NCI-H226 (cell line): ENCODE measurements at regions not wholly inside any gene's neighbourhood (a gene's known extent, or its start where the extent isn't known, plus 50 kb on each side); places are given as distances from the start of the nearest gene placed in this dataset.

Experiments
- DNase-seq: peaks from one replicate; pipeline ENCODE4 v3.0.0-alpha.2; 2015

DNA sequence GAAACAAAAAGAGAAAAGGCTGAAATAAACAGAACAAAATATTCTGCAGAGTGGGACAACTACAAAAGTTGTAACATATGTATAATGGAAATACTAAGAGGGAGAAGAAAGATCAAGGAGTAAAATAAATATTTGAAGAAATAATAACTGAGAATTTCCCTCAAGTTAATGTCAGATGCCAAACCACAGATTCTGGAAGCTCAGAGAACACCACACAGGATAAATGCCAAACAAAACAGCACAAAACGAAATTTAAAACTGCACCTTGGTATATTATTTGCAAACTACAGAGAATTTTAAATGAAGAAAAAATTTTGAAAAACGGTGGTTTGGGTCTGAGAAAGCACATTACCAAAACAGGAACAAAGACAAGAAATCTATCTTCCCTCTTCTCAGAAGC lies 1588.9 kb upstream of the TMEFF2 start:
- DNase-seq: no peak

- no peak for DNase-seq
These were observed 1583.6 kb upstream of the TMEFF2 start for GRCh38 chr2:193778293-193778692.

GRCh38 chr2:193776988-193777387 lies 1582.3 kb upstream of the TMEFF2 start:
- no peak for DNase-seq

DNA sequence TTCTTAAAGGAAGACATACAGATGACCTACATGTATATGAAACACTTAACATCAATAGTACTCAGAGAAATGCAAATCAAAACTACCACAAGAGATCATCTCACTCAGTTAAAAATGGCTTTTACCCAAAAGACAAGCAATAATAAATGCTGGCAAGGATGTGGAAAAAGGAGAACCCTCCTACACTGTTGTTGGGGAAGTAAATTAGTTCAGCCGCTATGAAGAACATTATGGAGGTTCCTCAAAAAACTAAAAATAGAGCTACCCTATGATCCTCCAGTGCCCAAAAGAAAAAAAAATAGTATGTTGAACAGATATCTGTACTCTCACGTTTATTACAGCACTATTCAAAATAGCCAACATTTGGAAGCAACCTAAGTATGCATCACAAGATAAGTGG lies 1579.4 kb upstream of the TMEFF2 start:
- DNase-seq: no peak

DNA sequence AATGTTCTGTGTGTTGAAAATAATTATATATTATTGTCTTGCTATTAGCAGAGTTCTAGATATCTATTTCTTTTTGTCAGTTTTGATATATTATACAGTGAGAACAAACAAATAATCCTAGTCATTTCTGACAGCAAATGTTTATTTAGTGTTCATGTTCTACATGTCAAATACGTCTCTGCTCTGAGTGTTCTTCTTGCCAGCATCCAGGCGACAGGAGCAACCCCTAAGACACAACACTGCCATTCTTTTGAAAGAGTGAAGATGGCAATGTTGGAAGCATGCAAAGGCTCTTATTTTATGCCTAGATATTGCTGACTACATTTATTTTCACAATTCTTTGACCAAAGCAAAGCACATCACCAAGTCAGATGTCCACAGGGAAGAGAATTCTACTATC lies 1556.6 kb upstream of the TMEFF2 start:
- no peak for DNase-seq

DNA sequence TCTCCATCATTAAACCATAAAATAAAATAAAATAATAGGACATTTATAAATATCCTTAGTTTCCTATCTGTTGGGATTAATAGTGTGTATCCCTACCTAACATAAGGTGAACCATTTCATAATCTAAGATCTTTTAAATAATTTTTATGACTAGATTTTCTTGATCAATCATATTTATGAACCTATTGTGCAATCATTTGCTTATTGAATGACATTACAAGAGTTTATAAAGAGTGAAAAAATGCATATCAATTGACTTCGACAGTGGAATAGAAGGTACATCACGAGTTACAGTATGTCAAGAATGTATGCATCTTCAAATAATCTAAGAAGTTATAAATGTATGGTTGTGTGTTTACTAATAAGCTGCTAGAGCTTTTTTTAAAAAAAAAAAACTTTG lies 1554.8 kb upstream of the TMEFF2 start:
- DNase-seq: no peak

- no peak for DNase-seq
These were observed 1548.4 kb upstream of the TMEFF2 start for GRCh38 chr2:193743089-193743488.

DNA sequence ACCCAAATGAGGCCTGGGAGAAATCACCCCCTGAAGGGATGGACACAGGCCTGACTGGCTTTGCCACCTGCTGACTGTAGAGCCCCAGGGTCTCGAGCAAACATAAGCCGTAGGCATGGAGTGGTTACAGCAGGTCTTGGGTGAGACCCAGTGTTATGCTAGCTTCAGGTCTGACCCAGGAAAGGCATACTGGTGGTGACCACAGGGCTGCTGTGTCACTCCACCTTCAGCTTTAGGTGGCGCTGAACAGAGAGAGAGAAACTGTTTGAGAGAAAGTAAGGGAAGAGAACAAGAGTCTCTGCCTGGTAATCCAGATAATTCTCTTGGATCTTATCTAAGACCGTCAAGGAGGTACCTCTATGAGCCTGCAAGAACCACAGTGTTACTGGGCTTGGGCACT lies 1544.2 kb upstream of the TMEFF2 start:
- DNase-seq: no peak

- DNase-seq: no peak
These were observed 1518.2 kb upstream of the TMEFF2 start for GRCh38 chr2:193712912-193713311.

DNA sequence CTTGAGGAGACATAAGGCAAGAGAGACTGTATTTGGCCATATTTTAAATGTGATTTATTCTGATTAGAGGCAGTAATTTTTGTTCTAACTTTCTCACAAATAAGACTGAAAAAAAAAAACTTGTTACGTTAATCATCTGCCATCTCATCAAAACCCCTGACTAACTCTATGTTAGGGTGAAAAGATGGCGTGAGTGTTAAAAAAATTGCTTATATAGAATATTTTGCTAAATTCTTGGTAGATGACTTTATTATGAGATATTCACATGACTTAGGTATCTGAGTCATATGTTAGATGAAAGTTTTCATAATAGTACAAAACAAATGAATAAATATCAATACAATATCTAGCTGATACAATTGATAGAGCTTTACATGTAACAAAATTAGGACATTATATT lies 1508.7 kb upstream of the TMEFF2 start:
- no peak for DNase-seq

- no peak for DNase-seq
These were observed 1506.8 kb upstream of the TMEFF2 start for GRCh38 chr2:193701484-193701883.

DNA sequence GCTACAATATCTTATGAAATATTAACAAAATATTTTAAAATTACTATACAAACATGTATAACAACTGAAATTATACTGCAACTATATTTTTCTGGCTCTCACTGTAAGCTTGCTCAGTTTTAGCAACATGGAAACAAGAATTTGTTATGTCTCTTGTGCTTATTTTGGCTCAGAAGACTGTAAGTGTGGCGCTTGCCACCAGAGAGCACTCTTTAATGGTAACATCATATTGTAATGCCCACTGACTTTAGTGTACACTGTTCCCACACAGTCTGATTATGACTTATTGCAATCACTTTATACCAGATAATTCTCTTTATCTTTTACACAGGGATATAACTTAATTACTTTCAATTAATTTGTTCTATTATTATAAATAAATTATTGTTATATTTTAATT lies 1500.6 kb upstream of the TMEFF2 start:
- DNase-seq: peak; percentile 7

DNA sequence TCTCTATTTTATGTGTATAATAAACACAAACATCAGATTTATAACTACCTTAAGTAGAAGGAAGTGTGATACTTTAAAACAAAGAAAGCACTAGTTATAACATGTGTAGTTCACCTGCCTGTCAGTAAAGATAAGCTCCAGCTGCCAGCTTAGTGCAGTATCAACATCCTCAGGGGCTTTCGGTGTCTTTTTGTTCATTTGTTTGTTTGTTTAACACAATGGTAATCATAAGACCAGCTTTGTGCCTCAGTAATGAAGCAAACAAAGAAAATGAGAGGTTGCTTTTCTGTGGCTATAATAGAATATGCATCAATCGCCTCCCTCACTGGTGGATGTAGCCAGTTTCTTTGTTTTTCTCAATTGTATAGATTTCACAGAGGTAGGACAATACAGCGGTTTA lies 1499.0 kb upstream of the TMEFF2 start:
- no peak for DNase-seq

- DNase-seq: no peak
These were observed 1495.8 kb upstream of the TMEFF2 start for GRCh38 chr2:193690572-193690971.

DNA sequence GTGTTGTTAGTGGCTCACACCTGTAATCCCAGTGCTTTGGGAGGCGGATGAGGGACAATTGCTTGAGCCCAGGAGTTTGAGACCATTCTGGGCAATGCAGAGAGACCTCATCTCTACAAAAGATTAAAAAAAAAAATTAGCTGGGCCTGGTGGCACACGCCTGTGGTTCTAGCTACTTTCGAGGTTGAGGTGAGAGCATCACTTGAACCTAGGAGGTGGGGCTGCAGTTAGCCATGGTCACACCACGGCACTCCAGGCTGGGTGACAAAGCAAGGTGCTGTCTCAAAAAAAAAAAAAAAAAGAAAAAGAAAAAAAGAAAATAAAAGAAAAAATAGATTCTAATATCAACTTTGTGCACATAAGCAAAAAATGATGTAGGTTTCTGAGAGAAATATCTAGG lies 1492.5 kb upstream of the TMEFF2 start:
- no peak for DNase-seq

DNA sequence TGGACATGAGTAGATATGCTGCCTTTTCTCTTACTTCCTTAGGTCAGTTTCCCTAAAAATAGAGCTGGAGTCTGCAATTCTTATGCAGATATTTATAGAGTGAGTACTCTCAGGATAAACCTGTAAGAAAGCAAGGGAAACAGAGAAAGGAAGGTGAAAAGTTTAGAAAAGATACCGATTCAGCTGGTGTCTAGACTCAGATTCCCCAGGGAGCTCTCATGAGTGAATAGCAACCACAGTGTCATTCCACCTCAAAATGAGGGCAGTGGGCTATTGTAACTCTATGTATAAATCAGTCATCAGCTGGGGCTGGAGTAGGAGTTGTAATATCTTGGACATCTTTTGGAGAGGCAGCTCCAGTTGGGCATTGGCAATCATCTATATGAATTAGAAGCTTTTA lies 1485.1 kb upstream of the TMEFF2 start:
- DNase-seq: no peak

GRCh38 chr2:193670478-193670877 lies 1475.7 kb upstream of the TMEFF2 start:
- DNase-seq: no peak

GRCh38 chr2:193668557-193669323 lies 1474.0 kb upstream of the TMEFF2 start:
- DNase-seq: no peak

DNA sequence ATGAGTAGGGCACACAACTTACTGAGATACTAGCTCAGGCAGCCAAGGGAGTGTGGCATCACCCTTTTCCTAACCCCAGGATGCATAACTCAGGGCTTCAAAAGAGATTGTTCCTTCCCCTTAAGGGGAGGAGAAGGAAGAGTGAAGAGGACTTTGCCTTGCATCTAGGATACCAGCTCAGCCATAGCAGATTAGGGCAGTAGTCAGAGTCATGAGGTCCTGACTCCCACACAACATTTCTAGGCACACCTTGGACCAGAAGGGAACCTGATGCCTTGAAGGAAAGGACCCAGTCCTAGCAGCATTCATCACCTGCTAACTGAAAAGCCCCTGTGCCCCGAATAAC lies 1433.2 kb upstream of the TMEFF2 start:
- no peak for DNase-seq

- DNase-seq: no peak
These were observed 1432.6 kb upstream of the TMEFF2 start for GRCh38 chr2:193627187-193627926.

- DNase-seq: no peak
These were observed 1413.7 kb upstream of the TMEFF2 start for GRCh38 chr2:193608451-193608850.

DNA sequence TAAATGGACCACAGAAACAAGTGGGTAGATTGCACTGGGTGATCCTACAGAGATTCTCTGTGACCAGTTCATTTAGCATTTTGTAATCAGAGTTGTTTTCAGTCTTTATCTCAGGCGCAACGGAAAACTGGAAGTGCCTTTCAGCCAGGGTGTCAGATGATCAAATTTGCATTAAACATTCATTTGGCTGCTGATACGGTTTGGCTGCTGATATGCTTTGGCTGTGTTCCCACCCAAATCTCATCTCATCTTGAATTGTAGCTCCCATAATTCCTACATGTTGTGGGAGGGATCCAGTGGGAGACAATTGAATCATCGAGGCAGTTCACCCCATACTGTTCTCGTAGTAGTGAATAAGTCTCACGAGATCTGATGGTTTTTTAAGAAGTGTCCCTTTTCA lies 1396.1 kb upstream of the TMEFF2 start:
- DNase-seq: no peak

DNA sequence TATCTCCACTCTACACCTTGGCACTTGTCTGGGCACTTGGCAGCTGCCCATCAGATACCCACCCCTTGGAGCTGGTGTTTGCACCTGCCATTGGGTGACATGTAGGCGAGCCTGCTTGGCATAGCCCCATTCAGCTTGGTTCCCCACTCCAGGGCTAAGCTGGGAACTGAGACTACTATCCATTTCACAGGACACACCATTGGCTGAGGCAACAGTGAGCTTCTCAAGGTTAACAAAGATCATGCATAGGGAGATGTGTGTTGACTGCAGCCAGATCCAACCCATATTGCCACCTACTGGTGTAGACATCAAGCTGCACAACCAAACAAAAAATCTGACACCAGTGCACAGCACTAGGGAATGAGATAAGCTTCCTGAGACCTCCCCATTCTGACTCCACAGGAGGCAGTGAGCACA lies 1389.8 kb upstream of the TMEFF2 start:
- DNase-seq: peak; percentile 61

DNA sequence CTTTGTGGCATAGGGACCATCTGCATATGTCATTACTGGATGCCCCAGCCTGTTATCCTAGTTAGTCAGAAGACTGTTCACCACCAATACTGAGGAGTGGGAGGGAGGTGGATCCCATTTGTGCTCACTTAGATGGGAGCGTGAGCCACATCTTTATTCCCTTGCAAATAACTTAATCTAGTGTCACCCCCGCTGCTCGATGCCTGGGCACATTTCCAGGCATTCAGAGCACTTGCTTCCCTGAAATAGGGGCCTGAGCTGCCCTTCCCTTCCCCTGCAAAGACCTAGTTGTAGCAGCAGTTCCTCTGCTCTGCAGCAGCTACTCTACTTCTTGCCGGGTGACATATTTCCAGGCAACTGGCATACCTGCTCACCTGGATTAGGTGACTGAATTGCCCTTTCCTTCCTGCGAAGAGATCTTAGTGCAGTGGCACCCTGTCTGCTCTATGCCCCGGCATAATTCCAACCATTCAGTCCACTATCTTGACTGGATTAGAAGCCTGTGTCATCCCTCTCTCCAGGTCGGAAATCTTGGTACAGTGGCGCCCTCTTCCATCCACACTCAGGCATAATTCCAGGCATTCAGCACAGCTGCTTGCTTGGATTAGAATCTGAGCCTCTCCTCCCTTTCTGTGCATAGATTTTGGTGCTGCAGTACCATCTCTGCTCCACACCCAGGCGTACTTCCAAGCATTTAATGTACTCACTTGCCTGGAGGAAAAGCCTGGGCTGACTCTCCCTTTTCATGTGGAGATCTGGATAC lies 1389.1 kb upstream of the TMEFF2 start:
- peak; percentile 37 for DNase-seq
